HuH-7.5 (cell line): ENCODE measurements at regions not wholly inside any gene's neighbourhood (a gene's known extent, or its start where the extent isn't known, plus 50 kb on each side); places are given as distances from the start of the nearest gene placed in this dataset.
A peak's percentile ranks its signal among the peaks of the same experiment; 100 is the strongest.
"Not testable (repeated sequence)": the region's sequence is repeated elsewhere in the genome, so short reads cannot be mapped to it uniquely, and the experiment has no call there.

Experiments
- DNase-seq: peaks from one replicate; pipeline ENCODE4 v3.0.0; 2011; ENCODE audit warnings: low spot score

DNA sequence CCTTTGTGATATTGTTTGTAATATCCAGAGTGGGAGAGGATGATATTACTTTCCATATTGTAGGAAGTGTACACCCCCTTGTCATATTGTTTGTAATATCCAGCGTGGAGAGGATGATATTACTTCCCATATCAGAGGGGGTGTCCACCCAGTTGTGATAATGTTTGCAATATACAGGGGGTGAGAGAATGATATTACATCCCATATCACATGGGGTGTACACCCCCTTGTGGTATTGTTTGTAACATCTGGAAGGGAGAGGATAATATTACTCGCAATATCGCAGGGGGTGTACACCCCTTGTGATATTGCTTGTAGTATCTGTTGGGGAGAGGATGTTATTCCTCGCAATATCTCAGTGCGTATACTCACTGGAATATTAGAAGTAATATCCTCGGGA is 61.5 kb downstream of the PRSS23 start:
- DNase-seq: no peak

DNA sequence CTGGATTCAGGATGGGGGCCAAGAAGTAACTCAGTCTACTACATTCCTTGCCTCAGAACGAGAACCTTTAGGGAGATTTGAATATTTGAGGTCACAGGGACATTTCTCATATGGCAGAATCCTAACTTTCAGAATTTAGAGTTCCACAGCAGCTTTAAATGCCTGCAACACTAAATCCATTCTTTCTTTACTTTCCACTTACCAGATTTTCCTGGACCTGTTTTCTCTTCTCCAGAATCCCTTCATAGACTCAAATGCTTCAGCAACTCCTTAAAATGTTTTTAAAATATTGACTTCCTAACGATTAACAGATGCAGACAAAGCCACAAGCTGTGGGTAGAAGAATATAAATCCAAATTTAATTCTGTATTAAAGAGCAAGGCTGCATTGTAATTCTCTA is 63.1 kb downstream of the PRSS23 start:
- no peak for DNase-seq

DNA sequence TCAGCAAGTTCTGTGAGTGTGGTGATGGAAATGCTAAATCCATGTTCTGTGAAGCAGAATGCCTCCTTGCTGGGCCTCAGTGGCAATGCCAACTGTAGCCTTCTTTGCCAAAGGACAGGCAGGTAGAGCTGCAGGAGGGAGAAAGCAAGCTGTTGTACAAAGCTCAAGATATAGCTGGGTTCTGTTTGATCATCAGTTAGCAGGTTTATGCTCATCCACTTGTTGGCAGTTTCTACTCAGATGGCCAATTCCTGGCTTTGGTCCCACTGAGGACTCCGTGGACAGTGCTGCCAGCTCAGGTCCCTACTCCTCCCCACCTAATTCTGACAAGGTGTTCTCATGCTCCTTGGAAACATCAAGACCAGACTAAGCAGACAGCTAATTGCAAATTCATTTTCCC is 65.1 kb downstream of the PRSS23 start:
- DNase-seq: no peak

DNA sequence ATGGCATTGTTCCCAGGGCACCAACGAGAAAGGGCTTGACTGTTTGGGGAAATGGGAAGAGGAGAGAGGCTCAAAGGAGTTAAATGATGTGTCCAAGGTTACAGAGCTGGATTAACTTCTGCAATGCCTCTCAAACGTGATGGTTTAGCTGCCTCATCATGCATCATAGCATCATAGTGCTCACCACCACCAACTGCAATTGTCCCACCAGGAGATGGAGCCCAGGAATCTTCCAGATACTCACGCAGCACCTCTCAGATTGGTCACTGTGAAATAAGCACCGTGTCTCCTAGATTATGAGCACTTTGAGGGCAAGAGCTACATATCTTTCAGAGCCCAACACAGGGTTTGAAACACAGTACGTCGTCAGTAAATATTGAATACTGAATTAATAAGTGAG is 69.2 kb downstream of the PRSS23 start:
- no peak for DNase-seq

DNA sequence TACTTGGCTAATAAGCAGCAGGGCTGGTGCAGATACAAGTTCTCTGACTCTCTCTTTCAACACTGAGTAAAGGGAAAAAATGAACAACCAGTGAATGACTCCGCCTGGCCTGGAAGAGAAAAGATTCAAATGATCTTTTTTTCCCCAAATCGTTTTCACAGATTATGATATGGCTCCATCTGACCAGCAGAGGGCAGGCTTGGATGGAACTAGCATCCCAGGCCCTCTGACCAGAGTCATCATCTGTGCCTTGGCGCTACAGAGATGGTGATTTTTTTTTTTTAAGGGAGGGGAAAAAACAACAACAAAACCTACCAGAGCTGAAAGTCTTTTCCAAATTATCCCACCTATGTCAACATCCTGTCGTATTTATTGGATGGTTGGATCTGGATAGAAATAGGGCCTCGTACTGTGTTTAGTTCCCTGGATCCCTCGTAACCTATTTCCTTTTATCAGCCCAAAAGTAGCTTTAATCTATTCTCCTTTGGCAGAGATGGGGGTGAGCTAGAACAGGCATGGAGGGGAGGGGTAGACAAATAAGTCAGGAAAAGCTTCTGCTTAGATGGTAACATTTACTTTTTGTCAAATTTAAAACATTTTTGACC is 69.7 kb downstream of the PRSS23 start:
- peak; percentile 49 for DNase-seq

DNA sequence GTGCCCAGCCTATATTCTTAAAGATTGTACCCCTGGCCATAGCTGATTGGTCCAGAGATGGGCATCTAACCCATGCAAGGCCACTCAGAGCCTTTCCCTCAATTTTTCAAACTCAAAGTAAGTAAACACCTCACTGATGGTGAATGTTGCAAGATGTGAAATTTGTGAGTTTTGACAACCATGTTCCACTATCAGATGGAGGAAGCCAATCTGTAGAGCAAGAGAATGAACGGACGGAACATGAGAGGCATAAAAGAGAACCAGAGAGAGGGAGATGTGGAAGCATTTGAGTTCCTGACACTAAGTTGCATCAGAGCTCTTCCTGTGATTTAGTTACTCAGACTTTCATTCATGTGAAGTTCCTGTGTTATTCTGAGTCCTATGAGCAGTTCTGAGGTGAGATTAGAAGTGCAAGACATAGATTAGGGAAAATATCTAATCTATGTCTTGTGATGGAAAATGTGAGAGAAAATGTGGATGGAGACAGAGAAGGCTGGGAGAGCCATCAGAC is 73.3 kb downstream of the PRSS23 start:
- no peak for DNase-seq

DNA sequence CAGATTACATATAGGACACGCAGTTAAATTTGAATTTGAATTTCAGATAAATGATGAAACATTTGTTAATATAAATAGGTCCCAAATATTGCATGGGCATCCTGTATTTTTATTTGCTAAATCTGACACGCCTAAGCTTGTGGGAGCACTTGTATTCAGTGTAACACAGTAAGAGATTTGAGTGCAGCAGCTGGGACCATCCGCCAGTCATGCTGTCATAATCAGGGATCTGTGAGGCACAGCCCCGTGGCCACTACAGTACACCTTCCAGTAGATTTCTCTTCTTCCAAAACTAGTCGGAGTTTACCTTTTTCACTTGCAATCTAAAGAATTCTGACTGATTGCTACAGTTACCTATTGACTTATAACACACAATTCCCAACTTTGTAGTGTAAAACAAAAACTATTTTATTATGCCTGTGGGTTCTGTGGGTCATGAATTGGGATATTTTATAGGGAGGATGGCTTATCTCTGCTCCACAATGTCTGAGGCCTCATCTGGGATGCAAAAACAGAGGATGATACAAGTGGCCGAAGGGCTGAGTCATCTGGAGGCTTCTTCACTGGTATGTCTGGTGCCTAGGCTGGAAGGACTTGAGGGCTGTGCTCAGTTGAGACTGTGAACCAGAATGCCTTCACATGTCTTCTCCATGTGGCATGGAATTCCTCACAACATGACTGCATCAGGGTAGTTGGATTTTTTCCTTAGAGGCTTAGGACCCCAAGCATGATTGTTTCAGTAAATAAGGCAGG is 74.1 kb downstream of the PRSS23 start:
- DNase-seq: no peak

DNA sequence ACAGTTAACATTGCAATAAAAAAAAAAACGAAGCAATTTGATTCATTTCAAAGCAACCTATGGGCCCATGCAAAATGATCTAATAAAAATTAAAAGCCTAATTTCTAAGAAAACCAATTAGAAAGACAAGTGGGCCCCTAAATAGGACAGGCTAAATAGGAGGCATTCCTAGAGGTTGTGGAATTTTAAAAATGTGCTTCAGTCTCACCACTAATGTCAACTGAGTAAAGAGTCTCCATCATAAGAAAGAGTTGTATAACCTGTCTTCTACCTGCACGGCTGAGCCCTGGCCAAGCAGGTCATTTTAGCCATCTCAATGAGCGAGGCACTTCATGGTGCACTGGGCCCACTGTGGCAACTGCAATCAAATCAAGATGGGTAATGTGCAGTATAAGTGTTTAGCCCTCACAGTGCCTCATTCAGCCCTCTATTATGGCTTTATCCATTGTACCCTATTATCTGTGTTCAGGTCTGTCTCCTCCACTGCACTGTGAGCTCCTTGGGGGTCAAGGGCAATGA is 76.4 kb downstream of the PRSS23 start:
- DNase-seq: no peak

DNA sequence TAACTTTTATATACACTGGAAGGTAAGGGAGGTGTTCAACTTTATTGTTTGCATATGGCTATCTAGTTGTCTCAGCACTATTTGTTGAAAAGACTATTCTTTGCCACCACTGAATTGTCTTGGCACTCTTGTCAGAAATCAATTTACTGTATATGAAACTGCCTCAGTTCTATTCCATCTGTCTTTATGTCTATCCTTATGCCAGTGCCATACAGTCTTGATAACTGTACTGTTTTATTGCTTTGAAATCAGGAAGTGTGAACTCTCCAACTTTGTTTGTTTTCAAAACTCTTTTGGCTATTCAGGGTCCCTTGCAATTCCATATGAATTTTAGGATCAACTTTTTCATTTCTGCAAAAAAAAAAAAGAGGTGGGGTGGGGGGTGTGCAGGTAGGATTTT is 77.2 kb downstream of the PRSS23 start:
- DNase-seq: no peak

DNA sequence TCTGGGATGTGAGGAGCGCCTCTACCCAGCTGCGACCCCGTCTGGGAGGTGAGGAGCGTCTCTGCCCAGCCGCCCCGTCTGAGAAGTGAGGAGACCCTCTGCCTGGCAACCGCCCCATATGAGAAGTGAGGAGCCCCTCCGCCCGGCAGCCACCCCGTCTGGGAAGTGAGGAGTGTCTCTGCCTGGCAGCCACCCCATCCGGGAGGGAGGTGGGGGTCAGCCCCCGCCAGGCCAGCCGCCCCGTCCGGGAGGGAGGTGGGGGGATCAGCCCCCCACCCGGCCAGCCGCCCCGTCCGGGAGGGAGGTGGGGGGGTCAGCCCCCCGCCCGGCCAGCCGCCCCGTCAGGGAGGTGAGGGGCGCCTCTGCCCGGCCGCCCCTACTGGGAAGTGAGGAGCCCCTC is 76.0 kb downstream of the FZD4 start:
- not testable (repeated sequence) for DNase-seq

DNA sequence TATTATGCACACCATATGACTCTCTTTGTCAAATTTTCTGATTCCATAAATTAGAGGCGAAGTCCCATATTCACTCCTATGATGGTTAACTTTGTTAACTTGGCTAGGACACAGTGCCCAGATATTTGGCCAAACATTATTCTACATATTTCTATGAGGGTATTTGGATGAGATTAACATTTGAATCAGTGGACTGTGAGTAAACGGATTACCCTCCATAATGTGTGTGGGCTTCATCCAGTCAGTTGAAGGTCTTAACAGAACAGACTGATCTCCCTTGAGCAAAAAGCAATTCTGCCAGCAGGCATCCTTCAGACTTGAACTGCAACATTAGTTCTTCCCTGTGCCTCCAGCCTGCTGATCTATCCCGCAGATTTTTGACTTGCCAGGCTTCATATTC is 69.9 kb downstream of the FZD4 start:
- DNase-seq: no peak

DNA sequence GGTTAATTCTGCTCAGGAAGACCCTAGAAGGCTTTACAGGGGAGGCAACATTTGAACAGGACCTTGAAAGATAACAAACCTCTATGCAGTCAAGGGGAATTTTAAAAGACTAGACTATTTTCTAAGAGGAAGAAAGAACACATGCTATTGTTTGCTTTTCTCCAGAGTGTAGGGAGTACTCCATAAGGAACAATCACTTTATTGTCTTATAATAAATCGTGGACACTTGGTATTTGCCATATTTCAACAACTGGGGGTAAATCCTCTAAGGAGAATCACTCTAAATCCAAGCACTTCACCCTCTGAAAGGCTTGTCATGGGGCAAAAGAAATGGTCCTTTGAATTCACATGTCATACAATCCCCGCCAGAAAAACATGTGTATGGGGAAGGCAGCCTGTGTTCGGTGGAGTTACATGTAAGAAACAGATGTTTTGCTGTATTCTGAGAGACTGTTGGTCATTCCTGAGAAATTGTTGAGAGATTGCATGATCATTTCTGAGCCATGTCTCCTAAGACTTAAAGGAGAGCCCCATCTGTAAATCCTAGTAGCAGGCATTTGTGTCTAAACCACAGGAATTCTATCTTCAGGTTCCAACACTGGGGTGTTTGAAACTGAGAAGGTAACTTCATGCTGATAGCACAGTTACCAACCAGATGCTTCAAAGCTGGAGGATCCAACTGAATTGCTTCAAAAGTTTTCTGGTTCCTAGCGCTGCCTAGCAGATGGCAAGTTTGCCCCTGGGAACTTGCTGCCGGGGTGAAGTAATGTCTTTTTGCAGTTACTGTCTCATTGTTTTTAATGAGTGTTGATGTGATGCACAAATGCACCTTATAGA is 66.8 kb downstream of the FZD4 start:
- DNase-seq: no peak

DNA sequence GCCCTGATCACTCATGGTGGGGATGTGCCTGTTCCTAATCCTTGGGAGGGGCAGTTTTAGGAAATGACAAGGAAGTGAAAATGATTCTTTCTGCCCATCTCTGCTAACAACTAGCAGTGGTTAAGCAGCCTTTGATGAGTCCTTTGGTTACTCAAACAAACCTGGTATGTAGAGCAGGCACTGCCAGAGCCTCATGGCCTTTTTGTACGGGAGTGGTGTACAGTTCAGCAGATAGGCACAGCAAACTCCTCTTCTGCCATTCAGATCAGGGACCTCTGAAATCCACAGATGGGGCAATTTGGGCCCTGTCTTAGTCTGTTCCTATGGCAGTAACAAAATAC is 66.2 kb downstream of the FZD4 start:
- no peak for DNase-seq

DNA sequence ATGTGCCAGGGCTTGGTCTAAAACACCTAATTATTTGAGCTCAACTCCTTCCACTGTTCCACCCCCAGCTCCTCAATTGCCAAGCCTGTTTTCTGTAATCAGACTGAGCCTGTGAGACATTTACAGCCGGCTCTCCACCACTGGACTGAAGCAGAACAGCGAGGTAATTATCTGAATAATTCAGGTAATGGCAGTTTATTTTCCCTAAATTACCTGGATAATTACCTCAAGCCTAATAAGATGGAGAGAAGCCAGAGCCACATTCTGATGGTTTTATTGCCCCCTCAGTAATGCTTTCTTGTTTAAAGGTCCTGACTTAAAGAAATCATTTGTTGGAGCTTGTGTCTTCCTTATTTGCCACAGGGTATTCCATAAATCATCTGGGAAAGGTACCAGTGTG is 64.2 kb downstream of the FZD4 start:
- DNase-seq: no peak

DNA sequence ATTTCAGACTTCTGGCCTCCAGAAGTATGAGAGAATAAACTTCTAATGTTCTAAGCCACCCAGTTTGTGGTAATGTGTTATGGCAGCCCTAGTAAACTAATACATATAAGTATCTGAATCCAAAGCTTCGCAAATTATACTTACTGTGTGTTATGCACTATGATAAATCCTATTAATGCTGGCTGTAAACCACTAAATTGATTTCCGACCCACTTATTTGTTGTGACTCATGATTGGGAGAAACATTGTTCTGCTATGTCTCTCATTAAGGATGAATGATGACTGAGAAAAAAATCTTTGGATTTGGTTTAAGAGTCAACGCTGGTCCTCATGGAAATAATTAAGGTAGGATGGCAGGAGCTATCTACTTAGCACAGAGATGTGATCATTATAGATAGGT is 62.0 kb downstream of the FZD4 start:
- DNase-seq: no peak
